MM.1S (cell line): ENCODE measurements at regions not wholly inside any gene's neighbourhood (a gene's known extent, or its start where the extent isn't known, plus 50 kb on each side); places are given as distances from the start of the nearest gene placed in this dataset.

ENCODE experiments used
- EZH2 ChIP-seq: fragments of 300-600 bp; sonication (generic); optimal IDR thresholded peaks from 2 replicates; pipeline ENCODE3; 2017; ENCODE audit warnings: low read depth, mild to moderate bottlenecking, antibody characterized with exemption, low read length, mixed read lengths
- EZH2phosphoT487 ChIP-seq: fragments of 300-600 bp; sonication (generic); IDR thresholded peaks from 2 replicates; pipeline ENCODE4 v1.6.1; 2018; ENCODE audit warnings: antibody characterized with exemption, low read length
- TF ChIP-seq, protein P1 (sequence below): fragments of 300-600 bp; sonication (generic); IDR thresholded peaks from 2 replicates; pipeline ENCODE4 v1.5.1; 2016; ENCODE audit warnings: antibody characterized with exemption, low read length, mixed read lengths

DNA sequence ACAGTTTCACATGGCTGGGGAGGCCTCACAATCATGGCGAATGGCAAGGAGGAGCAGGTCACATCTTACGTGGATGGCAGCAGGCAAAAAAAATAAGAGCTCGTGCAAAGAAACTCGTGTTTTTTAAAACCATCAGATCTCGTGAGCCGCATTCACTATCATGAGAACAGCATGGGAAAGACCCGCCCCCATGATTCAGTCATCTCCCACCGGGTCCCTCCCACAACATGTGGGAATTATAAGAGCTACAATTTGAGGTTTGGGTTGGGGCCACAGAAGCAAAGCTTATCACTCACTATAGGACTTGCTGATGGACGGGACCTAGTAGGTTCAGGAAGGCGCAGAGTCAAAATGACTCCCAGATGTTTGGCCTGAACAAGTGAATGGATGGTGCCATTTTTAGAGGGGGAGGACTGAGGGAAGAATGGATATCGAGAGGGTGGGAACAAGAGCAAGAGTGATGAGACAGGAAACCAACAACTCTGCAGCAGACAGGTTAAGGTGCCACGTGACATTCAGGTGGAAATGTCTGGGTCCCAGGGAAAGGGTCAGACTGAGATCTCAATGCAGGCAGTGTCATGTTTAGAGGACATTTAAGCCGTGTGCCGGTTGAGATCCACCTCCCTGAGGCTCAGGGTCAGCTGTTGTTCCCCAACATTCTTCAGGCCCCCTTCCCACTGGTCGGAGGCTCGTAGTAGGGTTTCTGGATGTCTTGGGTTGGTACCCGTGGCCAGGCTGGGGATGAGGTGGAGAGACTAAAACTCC lies 85.7 kb downstream of the MYCN start:
- TF ChIP-seq, protein P1, sequence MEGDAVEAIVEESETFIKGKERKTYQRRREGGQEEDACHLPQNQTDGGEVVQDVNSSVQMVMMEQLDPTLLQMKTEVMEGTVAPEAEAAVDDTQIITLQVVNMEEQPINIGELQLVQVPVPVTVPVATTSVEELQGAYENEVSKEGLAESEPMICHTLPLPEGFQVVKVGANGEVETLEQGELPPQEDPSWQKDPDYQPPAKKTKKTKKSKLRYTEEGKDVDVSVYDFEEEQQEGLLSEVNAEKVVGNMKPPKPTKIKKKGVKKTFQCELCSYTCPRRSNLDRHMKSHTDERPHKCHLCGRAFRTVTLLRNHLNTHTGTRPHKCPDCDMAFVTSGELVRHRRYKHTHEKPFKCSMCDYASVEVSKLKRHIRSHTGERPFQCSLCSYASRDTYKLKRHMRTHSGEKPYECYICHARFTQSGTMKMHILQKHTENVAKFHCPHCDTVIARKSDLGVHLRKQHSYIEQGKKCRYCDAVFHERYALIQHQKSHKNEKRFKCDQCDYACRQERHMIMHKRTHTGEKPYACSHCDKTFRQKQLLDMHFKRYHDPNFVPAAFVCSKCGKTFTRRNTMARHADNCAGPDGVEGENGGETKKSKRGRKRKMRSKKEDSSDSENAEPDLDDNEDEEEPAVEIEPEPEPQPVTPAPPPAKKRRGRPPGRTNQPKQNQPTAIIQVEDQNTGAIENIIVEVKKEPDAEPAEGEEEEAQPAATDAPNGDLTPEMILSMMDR: no peak
- TF ChIP-seq EZH2 (no peak), EZH2phosphoT487 (no peak)
